Muscle of back (tissue), 3 donors: ENCODE measurements at regions not wholly inside any gene's neighbourhood (a gene's known extent, or its start where the extent isn't known, plus 50 kb on each side); places are given as distances from the start of the nearest gene placed in this dataset.
A peak's percentile ranks its signal among the peaks of the same experiment; 100 is the strongest.
"Not testable (repeated sequence)": the region's sequence is repeated elsewhere in the genome, so short reads cannot be mapped to it uniquely, and the experiment has no call there.

ENCODE experiments used
- DNase-seq, 3 donors: peaks; one replicate each; pipeline versions ENCODE4 v3.0.0 to v3.0.0-alpha.2; 2013

DNA sequence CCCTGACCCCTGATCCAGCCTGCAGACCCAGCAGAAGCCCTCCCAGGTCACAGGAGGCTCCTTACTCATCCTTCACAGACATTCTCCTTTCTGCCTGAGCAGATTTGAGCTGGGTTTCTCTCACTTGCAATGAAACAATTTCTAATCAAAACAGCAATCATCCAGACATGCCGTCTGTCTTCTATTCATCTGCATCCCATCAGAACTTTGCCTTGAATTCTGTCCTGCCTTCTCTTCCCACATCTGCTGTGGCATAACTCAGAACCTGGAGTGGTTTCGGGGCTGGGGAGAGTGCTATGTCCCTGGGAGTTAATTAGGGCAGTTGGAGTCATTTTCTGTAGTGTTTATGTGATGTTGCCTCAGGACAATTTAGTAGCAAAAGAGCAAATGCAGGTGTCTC, 278.6 kb downstream of the CBLN1 start:
- no peak for DNase-seq

DNA sequence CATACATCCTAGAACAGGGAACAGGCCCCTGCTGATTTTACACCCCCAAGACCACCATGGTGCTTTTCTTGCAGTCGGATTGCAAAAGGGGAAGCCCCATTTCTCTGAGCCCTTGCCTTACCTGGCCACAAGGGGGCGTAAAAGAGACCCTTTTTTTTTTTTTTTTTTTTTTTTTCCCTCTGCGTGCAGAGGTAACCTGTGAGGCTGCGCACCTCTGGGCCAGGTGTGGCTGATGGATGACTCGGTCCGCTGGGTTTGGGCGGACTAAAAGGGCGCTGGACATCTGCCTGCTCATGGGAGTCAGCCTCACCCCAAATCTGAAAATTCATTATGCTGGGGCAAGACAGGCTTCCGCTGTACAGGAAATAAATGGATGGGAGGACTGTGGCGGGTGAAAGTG, 281.0 kb downstream of the CBLN1 start:
- DNase-seq, result no peak

DNA sequence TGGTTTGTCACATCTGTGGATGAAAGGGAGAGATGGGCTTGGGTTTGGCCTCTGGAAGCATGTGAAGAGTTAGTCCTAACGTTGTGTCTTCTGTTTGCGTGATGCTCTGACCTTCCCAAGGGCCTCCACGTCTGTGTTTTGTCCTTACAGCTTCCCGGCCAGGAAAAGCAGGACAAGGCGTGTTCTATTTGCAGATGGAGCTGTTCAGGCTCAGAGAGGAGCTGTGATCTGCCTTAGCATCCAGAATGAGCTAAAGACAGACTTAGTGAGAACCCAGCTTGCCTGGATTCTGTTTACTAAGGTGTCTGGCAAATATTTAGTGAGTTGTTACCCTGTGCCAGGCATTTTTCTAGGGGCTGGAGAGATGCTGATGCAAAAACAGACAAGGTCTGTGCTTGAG, 282.1 kb downstream of the CBLN1 start:
- peak in 1 of 3 donors; percentile 14 for DNase-seq

DNA sequence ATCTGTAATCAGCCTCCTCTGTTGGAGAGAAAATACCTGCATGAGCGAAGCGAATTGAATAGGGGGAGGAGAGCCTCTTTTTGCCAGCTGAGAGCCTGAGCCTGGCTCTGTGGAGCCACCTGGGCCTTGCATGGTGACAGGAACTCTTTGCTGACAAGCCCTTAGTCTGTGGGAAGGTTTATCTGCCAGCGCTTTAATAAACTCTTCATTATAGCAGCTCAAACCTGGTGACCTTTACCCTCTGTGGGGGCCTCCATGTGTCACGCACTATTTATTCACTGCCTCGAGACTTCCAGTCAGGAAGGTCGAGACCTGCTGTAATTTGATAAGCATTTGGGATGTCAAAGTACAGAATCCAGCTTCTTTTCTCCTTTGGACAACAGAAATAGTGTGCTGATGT, 282.6 kb downstream of the CBLN1 start:
- DNase-seq, result no peak

DNA sequence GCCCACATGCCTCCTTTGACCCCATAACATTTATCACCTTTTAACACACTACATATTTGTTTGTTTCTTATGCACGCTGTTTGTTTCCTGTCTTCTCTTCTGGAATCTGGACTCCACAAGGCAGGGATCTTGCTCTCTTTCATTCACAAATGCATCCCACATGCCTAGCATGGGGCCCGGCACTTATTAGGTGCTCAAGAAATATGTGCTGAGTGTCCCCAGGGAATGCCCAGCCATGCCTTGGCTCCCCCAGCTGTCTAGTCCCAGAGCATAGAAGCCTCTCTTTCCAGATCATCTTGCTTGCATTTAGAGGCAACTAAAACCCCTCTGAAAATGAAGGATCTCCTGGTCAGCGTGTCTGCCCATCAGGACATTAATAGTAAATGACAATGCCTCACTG, 283.7 kb downstream of the CBLN1 start:
- no peak for DNase-seq

DNA sequence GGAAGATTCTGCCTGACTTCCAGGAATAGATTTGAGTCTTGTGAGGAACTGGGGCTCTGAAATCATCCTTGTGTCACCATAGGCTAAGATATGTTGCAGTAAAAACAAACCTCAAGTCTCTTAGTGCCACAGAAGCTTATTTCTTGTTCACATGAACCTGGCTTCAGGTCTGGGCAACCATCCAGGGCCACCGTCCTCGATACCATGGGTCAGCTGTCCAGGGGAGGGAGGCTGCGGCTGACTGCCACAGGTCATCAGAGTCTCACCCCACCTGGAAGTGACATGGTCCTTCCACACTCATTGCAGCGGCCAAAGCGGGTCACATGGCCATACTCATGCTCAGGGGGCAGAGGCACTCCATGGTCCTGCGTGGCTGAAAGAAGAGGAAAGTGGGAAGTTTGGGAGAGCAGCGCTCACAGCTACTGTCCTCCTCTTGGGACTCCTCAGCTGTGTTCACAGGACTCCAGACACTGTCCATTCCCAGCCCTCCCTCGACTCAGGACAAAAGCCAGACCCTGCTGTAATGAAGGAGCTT, 284.5 kb downstream of the CBLN1 start:
- no peak for DNase-seq

DNA sequence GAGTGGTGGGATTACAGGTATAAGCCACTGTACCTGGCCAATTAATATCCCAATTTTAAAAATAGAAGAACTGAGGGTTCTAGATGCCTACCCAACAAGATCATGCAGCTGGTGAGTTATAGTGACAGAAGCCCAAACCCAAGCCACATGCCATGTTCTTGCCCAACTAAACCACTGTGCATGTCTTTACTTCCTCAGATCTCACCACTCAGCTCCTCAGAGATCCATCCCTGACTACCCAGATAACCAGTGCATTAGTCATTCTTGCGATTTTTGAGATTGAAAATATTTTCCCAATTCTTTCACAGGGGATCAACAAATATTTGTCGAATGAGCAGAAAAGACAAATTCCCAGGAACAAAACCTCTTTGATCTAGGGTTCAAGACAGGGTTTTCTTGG, 303.1 kb downstream of the CBLN1 start:
- DNase-seq, result no peak

DNA sequence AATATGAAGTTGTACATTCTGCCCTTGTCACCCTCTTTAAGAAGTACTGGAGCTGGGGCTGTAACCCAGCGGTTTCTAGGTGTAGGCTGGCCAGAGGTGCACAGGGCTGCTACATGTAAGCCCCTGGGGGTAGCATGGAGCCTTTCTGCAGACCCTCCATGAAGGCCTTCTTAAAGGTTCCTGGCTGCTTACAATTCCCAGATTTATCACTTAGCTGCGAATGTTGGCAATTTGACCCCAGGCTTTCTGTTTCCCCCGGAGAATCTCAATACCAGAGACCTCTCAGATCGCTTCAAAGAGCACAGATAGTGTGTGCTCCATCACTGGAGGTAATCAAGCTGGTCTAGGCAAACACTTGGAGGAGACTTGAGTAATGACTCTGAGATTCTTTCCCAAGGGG, 309.4 kb downstream of the CBLN1 start:
- DNase-seq, result no peak

DNA sequence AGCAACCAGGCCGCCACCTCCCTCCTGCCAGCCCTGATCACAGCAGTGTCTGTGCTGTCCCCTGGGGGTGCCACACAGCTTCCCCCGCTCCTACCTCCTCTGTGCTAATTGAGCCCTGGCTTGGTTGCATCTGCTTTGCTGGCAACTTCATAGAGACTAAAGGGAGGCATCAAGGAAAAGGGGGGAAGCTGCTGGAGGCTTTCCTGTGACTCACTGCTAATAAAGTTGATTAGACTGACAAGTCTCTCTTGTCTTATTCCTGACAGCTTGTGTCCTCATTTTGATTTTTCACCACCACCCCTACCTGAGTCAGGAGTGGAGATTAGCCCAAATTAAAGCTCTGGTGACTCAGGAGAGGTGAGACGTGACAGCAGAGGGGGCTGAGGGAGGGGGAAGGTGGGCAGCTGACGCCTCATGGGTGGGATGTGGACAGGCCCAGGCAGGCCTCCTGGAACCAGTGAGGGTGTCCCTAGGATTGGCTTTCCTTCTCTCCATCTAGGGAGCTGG, 310.0 kb downstream of the CBLN1 start:
- DNase-seq, result no peak

DNA sequence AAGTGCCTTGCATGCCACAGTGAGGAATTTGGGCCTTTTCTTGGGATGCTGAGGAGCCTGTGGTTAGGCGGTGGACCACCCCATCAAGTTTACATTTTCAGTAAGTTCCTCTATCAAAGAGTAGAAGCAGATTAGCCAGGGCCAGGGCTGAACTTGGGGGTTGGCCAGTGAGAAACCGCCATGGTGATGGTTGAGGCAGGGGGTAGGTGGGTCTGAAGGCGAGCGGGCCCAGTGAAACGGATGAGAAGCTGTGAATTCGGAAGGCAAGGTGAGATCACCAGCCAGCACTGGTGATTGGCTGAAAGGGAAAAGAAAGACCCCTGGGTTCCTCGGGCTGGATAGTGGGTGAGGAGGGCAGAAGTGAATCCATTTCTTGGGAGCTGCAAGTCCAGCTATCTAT, 311.4 kb downstream of the CBLN1 start:
- DNase-seq, result no peak

DNA sequence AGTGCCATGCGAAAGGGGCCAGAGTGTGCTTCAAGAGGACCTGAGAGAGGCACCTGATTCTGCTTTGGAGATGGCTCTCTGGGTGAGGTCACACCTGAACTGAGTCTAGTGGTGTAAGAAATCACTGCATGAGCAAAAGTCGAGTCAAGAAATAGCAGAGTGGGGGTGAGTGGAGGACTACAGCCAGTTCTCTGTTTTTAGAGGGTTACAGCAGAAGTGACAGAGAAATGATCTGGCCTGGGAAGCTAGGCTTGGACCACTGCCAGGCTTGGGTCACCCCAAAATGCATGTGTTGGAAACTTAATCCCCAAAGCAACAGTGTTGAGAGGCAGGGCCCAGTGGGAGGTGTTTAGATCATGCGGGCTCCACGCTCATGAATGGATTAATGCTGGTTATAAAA, 312.0 kb downstream of the CBLN1 start:
- DNase-seq, result no peak

DNA sequence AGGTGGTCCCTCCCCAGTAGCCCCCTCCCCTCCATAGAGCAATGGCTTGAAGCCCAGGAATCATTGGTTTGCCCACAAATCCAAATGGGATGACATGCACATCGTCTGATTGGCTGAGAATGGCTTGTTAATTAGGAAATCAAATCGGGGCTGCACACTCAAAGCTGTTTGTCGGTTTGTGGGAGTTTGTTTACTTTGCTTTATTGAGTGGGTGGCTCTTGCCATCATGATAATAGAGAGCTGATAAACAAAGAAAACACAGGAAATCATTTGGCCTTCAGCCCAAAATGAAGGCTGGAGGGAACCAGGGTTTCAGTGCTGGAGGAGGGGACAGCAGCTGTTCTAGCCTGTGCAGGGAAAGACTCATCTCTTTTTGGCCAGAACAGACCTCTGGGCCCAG, 316.3 kb downstream of the CBLN1 start:
- peak in 2 of 3 donors; percentile 3 to 18 for DNase-seq

DNA sequence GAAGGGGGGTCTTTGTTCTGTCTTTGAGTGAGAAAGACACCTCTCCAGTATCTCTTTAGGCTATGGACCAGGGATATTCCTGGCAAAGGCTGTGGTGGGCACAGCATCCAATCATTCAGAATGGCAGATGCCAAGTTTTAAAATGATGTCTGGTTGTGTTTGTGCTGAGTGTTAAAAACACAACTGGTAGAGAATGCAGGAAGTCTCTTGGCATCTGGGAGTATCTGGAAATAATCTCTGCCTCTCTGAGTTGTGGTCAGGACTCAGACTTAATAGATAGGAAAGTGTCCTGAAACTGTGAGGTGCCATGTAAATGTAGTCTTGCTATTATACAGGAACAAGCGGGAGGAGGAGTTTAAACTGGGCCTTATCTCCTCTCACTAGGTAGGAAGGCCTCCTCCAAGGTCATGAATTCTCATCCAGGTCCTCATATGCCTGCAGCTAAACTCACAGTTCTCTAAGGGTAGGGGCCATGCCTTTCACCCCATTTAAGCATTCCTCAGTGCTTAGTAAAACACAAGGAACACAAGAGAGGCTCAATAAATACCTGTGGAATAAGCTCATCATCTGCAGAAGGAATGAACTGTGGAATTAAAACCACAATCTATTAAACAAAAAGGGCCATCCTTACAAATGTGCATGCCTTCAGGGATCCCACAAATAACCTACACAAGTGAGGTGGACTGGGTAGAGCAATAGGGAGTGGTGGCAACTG, 317.6 kb downstream of the CBLN1 start:
- peak in 1 of 3 donors; percentile 84 for DNase-seq

DNA sequence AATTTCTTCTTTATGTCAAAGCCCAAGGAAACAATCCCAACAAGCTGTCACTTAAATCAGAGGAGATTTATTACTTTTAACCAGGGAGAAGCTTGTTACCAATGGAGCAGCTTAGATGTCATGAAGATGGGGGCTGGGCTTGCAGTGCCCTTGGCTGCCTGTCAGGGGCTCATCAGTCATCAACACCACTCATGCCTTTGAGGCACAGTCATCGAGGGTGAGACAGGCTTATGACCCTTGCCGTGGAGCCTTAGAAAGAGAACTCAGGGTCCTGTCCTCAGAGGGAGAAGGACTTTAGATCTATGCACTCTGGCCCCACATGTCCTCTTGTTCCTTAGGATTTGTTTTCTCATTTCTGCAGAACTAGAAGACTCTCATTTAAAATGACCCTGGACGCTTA, 318.3 kb downstream of the CBLN1 start:
- DNase-seq, result peak in 1 of 3 donors; percentile 61

DNA sequence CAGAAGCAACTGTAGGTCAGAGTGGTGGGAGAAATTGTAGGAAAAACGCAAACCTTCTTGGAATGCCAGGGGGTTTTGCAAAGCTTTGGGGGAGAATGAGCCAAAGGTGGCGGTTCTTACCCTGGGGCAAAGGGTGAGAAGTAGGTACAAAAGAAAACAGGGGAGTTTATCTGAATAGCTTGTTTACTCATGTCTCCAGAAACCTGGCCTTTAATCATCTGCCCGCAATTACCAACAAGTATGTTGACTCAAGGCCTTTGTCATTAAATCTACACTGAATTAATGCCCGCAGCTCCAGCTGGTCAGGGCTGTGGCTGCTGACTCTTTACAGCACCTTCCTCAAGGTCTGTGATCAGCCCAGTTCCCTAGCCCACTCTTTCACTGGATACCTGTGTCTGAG, 320.1 kb downstream of the CBLN1 start:
- DNase-seq, result no peak

DNA sequence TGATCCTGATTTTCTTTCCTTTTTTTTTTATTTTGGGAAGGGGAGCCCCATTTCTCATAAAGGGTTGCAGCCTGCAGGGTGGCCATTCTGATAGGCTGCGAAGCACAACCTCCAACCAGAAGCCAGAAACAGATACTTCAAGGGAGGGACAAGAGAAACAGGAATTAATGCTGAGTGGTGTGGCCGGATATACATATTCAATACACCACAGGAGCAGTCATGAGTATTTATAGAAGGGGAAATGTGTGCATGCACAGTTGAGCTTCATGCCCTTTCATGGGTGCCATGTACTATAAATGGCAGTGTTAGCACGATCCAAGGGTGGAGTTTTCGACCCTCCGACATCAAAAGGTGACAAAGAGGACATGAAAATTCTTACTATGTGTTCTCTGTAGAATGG, 320.8 kb downstream of the CBLN1 start:
- DNase-seq, result no peak

DNA sequence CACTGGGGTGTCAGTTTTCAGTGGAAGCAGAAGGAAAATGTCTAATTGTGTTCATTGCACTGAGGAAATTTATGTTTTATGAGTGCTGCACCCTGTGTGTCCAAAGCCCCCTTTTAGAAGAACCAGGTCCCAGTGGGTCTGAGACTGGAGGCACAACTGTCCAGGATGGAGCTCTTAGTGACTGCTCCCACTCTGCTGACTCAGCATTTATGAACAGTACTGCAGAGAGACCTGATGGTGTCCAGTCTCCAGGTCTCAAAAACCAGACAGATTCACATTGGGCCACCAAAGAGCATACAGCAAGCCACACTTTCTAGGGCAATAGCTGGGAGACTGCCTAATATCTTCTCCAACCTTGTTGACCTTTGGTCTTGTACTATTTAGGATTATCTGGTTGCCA, 321.9 kb downstream of the CBLN1 start:
- DNase-seq, result no peak

DNA sequence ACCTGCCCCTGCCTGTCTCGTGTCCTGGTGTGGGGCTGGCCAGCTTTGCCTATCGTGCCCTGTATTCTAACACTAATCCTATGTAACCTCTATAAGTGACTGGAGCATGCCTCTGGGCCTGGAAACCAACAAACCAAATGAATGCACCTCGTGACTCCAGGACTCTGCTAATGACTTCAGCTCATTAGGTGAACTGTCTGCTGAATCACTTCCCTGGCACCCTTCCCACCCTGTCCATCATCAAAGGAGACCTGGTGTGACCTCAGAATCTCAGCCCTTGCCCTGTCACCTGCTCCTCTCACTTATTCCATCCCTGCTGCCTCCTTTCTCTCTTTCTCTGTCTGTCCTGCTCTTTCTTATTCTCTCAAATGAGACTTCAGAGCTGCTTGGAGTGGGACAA, 322.4 kb downstream of the CBLN1 start:
- no peak for DNase-seq

DNA sequence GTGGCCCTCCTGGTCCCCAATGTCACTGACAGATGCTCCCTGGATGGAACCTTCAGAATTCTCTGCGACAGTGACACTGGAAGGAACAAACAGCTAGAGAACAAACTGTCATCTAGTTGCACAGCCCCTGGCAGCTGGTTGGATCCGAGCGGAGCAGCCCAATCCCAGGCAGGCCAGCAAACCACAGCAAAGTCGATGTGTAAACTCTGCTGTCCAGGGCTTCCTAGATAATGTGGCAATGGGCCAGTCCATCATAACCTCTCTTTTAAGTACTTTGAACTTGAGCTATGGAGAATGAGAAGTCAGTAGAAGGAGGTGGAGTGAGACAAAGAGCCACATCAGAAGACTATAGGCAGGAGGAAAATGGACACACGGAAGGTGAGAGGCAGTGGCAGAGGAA, 323.0 kb downstream of the CBLN1 start:
- no peak for DNase-seq

DNA sequence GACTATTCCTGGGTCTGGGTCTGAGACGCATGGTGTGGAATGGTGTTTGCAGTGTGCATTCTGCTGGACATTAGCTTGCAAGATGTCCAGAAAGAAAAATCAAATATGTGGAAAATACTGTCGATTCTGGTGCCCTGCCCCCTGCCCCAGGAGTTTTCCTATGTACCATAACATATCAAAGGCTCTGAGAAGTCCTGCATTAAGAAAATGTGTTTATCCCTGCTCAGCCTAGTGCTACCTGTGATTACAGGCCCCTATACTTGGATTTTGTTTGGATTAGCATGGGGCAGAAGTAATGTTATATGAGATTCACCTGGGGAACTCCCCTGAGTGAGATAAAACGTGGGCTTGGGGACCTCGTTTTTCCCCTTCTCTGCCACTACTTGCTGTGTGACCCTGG, 325.0 kb downstream of the CBLN1 start:
- DNase-seq, result no peak

DNA sequence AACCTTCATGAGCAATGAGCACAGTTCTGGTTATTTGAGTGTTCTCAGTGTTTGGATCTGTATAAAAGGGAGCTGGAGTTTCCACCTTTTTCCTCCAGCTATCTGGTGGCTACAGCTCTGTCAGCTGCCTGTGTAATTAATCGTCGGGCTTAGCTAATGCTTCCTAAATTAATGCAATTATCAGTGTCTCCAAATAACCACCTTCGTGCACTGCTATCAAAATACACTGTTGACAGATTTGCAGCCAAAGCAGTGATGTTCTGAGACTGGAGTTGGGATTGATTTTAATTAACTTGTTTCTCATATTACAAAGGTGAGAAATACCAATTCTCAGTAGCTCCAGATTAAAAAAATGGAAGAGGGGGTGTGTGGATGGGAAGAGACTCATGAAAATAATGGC, 325.8 kb downstream of the CBLN1 start:
- DNase-seq, result no peak

DNA sequence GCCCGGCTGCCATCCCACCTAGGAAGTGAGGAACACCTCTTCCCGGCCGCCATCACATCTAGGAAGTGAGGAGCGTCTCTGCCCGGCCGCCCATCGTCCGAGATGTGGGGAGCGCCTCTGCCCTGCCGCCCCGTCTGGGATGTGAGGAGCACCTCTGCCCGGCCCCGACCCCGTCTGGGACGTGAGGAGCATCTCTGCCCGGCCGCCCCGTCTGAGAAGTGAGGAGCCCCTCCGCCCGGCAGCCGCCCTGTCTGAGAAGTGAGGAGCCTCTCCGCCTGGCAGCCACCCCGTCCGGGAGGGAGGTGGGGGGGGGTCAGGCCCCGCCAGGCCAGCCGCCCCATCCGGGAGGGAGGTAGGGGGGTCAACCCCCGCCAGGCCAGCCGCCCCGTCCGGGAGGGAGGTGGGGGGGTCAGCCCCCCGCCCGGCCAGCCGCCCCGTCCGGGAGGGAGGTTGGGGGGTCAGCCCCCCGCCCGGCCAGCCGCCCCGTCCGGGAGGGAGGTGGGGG, 330.0 kb downstream of the CBLN1 start:
- DNase-seq, result not testable (repeated sequence)

DNA sequence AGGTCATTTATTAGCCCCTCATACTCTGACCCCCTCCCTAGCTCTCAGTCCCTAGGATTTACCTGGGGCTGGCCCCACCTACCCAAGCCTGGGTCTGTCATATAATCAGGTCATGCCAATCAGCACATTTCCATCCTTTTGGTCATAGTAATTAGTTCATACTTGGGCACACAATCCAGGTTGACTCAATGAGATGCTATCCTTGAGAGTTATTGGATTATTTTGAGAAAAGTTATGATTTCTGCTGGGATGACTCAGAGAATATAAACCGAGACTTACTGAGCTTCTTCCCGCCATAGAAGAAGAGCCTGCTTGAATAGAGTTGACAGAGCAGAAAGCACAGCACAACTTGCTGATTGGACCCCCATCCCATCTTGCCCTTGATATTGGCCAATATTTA, 331.5 kb downstream of the CBLN1 start:
- no peak for DNase-seq

DNA sequence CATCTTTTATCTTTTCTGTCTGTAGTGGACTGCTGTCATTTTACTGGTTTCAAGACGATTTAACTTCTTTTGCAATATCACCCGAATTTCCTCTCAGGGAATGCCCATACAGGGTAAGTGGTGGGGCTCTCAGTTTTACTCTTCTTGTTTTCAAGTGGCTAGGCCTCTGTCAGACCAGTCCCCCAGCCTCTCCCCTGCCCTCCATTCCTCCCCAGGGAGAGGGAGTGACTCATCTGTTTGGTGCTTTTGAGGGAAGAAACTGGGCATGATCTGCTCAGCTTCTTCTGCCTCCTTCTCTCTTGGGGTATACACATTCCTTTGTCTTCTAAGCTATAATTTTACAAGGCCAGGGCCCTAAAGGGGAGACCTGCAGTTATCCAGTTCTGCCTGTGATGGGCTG, 332.0 kb downstream of the CBLN1 start:
- no peak for DNase-seq
